HepG2 (cell line): ENCODE measurements at regions not wholly inside any gene's neighbourhood (a gene's known extent, or its start where the extent isn't known, plus 50 kb on each side); places are given as distances from the start of the nearest gene placed in this dataset.

ENCODE experiments used
- ATAC-seq: fragments of 200-7000 bp; cut with Tn5 transposase; 3 replicates; pipeline ENCODE4 v1.9.1; 2020; ENCODE audit warnings: mild to moderate bottlenecking, moderate library complexity
- BruUV-seq: library from RNA; stranded (reverse); fragments of 400-500 nt; replicated peaks from 2 replicates; lab custom pipeline; 2021; lab: Mats Ljungman, UMichigan
- CTCF ChIA-PET: fragments of 300-600 bp; formaldehyde crosslinking; extraction: SDS; loops from one replicate; lab custom pipeline; 2021; ENCODE audit warnings: low total read pairs, inconsistent platforms, low intra/inter-chr PET ratio; lab: Yijun Ruan, JAX
- POLR2A ChIA-PET: fragments of 350-600 bp; sonication (Branson Sonifier 250); formaldehyde crosslinking; loops from one replicate; lab custom pipeline; 2020; ENCODE audit warnings: antibody characterized with exemption, inconsistent platforms; lab: Yijun Ruan, JAX
- DNase-seq: peaks from one replicate; pipeline ENCODE4 v3.0.0-alpha.2; 2015; ENCODE audit warnings: low spot score
- FAIRE-seq: peaks from 3 replicates; lab custom pipeline; 2011; peaks lifted over from hg19 to GRCh38; lab: Jason Lieb, UNC
- H2AFZ ChIP-seq: one replicate; pipeline ENCODE4 v1.6.1; 2011; ENCODE audit warnings: low read length, inconsistent platforms
- H3K27ac ChIP-seq: fragments of 300-600 bp; 3 replicates; pipeline ENCODE4 v1.8.0; 2011; ENCODE audit warnings: mixed run types, mild to moderate bottlenecking, mixed read lengths, low read length, inconsistent platforms; ENCODE audit not compliant: insufficient read depth; ENCODE audit errors: extremely low read length
- H3K27me3 ChIP-seq, 2 experiments: fragments of 200-600 bp in 1 of 2; 2 replicates in 1 of 2; 3 replicates in 1 of 2; pipeline versions ENCODE4 v1.6.0 to v1.8.0; 2011; ENCODE audit warnings: low read length in 2 of 2, mild to moderate bottlenecking in 2 of 2, moderate library complexity in 2 of 2, inconsistent platforms in 1 of 2; ENCODE audit not compliant: insufficient read depth in 2 of 2, control insufficient read depth in 1 of 2
- H3K36me3 ChIP-seq, 2 experiments: fragments of 200-600 bp in 1 of 2; replicated peaks in 1 of 2; 2 replicates in 1 of 2; 3 replicates in 1 of 2; pipeline versions ENCODE4 v1.5.1 to v1.8.0; 2011; ENCODE audit warnings: low read length in 2 of 2, inconsistent platforms in 1 of 2; ENCODE audit not compliant: insufficient read depth in 2 of 2, control insufficient read depth in 1 of 2
- H3K4me1 ChIP-seq: 2 replicates; pipeline ENCODE4 v1.5.1; 2012; ENCODE audit warnings: low read length, inconsistent platforms; ENCODE audit not compliant: insufficient read depth
- H3K4me2 ChIP-seq: 2 replicates; pipeline ENCODE4 v1.6.0; 2011; ENCODE audit warnings: low read depth, low read length, inconsistent platforms
- H3K4me3 ChIP-seq, 3 experiments: fragments of 200-600 bp in 1 of 3; sonication (generic), shearing (Covaris generic) in 1 of 3; replicated peaks in 1 of 3; 2 replicates each; pipeline ENCODE4 v1.5.1; 2011 to 2016; ENCODE audit warnings: low read length in 3 of 3, inconsistent platforms in 2 of 3, low read depth in 2 of 3, mild to moderate bottlenecking in 2 of 3, control low read depth in 1 of 3, mixed read lengths in 1 of 3; ENCODE audit not compliant: insufficient read depth in 1 of 3
- H3K79me2 ChIP-seq: one replicate; pipeline ENCODE4 v1.6.1; 2011; ENCODE audit warnings: low read length, inconsistent platforms; ENCODE audit not compliant: insufficient read depth
- H3K9ac ChIP-seq: 2 replicates; pipeline ENCODE4 v1.6.0; 2011; ENCODE audit warnings: mild to moderate bottlenecking, low read depth, low read length, inconsistent platforms; ENCODE audit not compliant: insufficient read depth
- H3K9me3 ChIP-seq: 2 replicates; pipeline ENCODE4 v1.5.1; 2012; ENCODE audit warnings: mild to moderate bottlenecking, low read length
- H4K20me1 ChIP-seq: 2 replicates; pipeline ENCODE4 v1.6.0; 2011; ENCODE audit warnings: inconsistent platforms, mild to moderate bottlenecking, low read length, moderate library complexity; ENCODE audit not compliant: insufficient read depth
- IKZF1 ChIP-seq: fragments of 450-650 bp; IDR thresholded peaks from 2 replicates; pipeline ENCODE4 v1.7.1; 2016
- KLF9 ChIP-seq: IDR thresholded peaks from 2 replicates; pipeline ENCODE4 v1.6.1; 2016; ENCODE audit warnings: low read depth
- NR2C2 ChIP-seq: sonication (generic); formaldehyde crosslinking; IDR thresholded peaks from 2 replicates; pipeline ENCODE4 v1.4.0; 2020; ENCODE audit warnings: missing genetic modification reagents, mild to moderate bottlenecking, moderate library complexity, borderline replicate concordance
- NRL ChIP-seq: sonication (generic); formaldehyde crosslinking; IDR thresholded peaks from 2 replicates; pipeline ENCODE4 v1.5.0; 2020; ENCODE audit warnings: missing genetic modification reagents, mild to moderate bottlenecking, moderate library complexity, borderline replicate concordance
- REL ChIP-seq: sonication (generic); formaldehyde crosslinking; conservative IDR thresholded peaks from 2 replicates; pipeline ENCODE4 v1.8.0; 2022; ENCODE audit warnings: mild to moderate bottlenecking, missing genetic modification reagents, moderate library complexity
- SALL1 ChIP-seq: sonication (generic); formaldehyde crosslinking; IDR thresholded peaks from 2 replicates; pipeline ENCODE4 v1.8.0; 2022; ENCODE audit warnings: mild to moderate bottlenecking, missing genetic modification reagents
- SMAD1 ChIP-seq: sonication (generic); formaldehyde crosslinking; IDR thresholded peaks from 2 replicates; pipeline ENCODE4 v1.4.0; 2020; ENCODE audit warnings: missing genetic modification reagents, low read depth, mild to moderate bottlenecking, borderline replicate concordance
- TCF12 ChIP-seq, 2 experiments: fragments of 450-650 bp in 1 of 2; sonication (generic) in 1 of 2; formaldehyde crosslinking in 1 of 2; IDR thresholded peaks; 2 replicates each; pipeline versions ENCODE4 v1.6.1 to v1.8.0; 2017 to 2022; ENCODE audit warnings: antibody characterized with exemption in 1 of 2, mild to moderate bottlenecking in 1 of 2, missing genetic modification reagents in 1 of 2, moderate library complexity in 1 of 2
- ZBTB38 ChIP-seq: sonication (generic); formaldehyde crosslinking; IDR thresholded peaks from 2 replicates; pipeline ENCODE4 v1.5.1; 2020; ENCODE audit warnings: mild to moderate bottlenecking, missing genetic modification reagents
- ZBTB43 ChIP-seq: sonication (generic); formaldehyde crosslinking; conservative IDR thresholded peaks from 2 replicates; pipeline ENCODE4 v1.4.0; 2020; ENCODE audit warnings: missing genetic modification reagents
- ZHX2 ChIP-seq, 2 experiments: sonication (generic) in 1 of 2; formaldehyde crosslinking in 1 of 2; IDR thresholded peaks; 2 replicates each; pipeline versions ENCODE4 v1.6.1 to v1.9.0; 2014 to 2022; ENCODE audit warnings: antibody characterized with exemption in 1 of 2, borderline replicate concordance in 1 of 2, inconsistent platforms in 1 of 2, low read depth in 1 of 2, missing genetic modification reagents in 1 of 2
- ZNF101 ChIP-seq: sonication (generic); formaldehyde crosslinking; IDR thresholded peaks from 2 replicates; pipeline ENCODE4 v1.4.0; 2020; ENCODE audit warnings: mild to moderate bottlenecking, low read depth, missing genetic modification reagents, borderline replicate concordance
- ZNF335 ChIP-seq: sonication (generic); formaldehyde crosslinking; IDR thresholded peaks from 2 replicates; pipeline ENCODE4 v1.4.0; 2020; ENCODE audit warnings: missing genetic modification reagents
- ZNF83 ChIP-seq: sonication (generic); formaldehyde crosslinking; IDR thresholded peaks from 2 replicates; pipeline ENCODE4 v1.4.0; 2020; ENCODE audit warnings: missing genetic modification reagents, mild to moderate bottlenecking, borderline replicate concordance
- WGBS: methylation state at CpG from one replicate; pipeline ENCODE4 v1.1.6; 2017; ENCODE audit warnings: low lambda C conversion rate; 5-methylcytosine and 5-hydroxymethylcytosine counted together
- in situ Hi-C: cut with HindIII; loops from 2 replicates; pipeline ENCODE4 v1.10.0; 2017; ENCODE audit warnings: low pct_unique_long_range_greater_than_20kb; ENCODE audit not compliant: extremely low pct_ligation_motif_present
- intact Hi-C: fragments of 100-400 bp; cut with micrococcal nuclease; formaldehyde crosslinking; loops from one replicate; pipeline ENCODE4 v1.10.0; 2022; ENCODE audit not compliant: unreplicated experiment

GRCh38 chr1:195428927-195429326 lies 1179.3 kb downstream of the KCNT2 start (continued):
- TF ChIP-seq KLF9 (CRISPR knock-in tag) (no peak), NR2C2 (CRISPR knock-in tag) (no peak)

GRCh38 chr1:195415584-195415983 lies 1192.7 kb downstream of the KCNT2 start:
- no peak overlapping the region for H2AFZ ChIP-seq
- in situ Hi-C loops (no loop called here), intact Hi-C loops (no loop called here)
- H3K4me2 ChIP-seq: no peak overlapping the region
- H3K9ac ChIP-seq: no peak overlapping the region
- no peaks in the 10 kb centered on the region for H3K9me3 ChIP-seq
- H3K27me3 ChIP-seq: no peaks in the 10 kb centered on the region
- H3K36me3 ChIP-seq: no peaks in the 10 kb centered on the region
- H4K20me1 ChIP-seq: no peaks in the 10 kb centered on the region
- H3K4me1 ChIP-seq: no peaks in the 10 kb centered on the region; the same call in 1 of the 2 replicates
- no TSS peak for BruUV-seq
- no peak for DNase-seq
- no peak for ATAC-seq
- ChIA-PET POLR2A (no interaction called here), CTCF (no interaction called here)
- WGBS: 30% methylated on average over 1 of the region's 1 CpG
- no peak overlapping the region for H3K27ac ChIP-seq
- FAIRE-seq: no peak
- no peaks in the 10 kb centered on the region for H3K79me2 ChIP-seq
- no peak overlapping the region for H3K4me3 ChIP-seq
- no peak for TF ChIP-seq REL (CRISPR knock-in tag)
- TF ChIP-seq NRL (CRISPR knock-in tag): no peak
- TF ChIP-seq ZBTB43 (CRISPR knock-in tag): no peak
- no peak for TF ChIP-seq ZNF101 (CRISPR knock-in tag)
- TF ChIP-seq SMAD1: no peak
- no peak for TF ChIP-seq ZNF335 (CRISPR knock-in tag)
- no peak for TF ChIP-seq IKZF1
- TF ChIP-seq TCF12 (IDR thresholded peaks at IDR 0.05): no peak
- no peak for TF ChIP-seq TCF12 (CRISPR knock-in tag; IDR thresholded peaks at IDR 0.05)
- TF ChIP-seq SALL1: no peak
- no peak for TF ChIP-seq ZHX2 (IDR thresholded peaks at IDR 0.05; ENCODE audit: low read depth)
- no peak for TF ChIP-seq ZHX2 (CRISPR knock-in tag; IDR thresholded peaks at IDR 0.05; ENCODE audit: borderline replicate concordance)
- no peak for TF ChIP-seq ZBTB38
- no peak for TF ChIP-seq ZNF83 (CRISPR knock-in tag)
